GM19455 (cell line): ENCODE measurements at regions not wholly inside any gene's neighbourhood (a gene's known extent, or its start where the extent isn't known, plus 50 kb on each side); places are given as distances from the start of the nearest gene placed in this dataset.

Experiments
- ATAC-seq: cut with Tn5 transposase; IDR thresholded peaks from one replicate; pipeline ENCODE4 v1.9.1; 2021; ENCODE audit not compliant: unreplicated experiment

- no peak for ATAC-seq
Observed at GRCh38 chr10:78857193-78857592, 211.6 kb upstream of the ZMIZ1 start.

DNA sequence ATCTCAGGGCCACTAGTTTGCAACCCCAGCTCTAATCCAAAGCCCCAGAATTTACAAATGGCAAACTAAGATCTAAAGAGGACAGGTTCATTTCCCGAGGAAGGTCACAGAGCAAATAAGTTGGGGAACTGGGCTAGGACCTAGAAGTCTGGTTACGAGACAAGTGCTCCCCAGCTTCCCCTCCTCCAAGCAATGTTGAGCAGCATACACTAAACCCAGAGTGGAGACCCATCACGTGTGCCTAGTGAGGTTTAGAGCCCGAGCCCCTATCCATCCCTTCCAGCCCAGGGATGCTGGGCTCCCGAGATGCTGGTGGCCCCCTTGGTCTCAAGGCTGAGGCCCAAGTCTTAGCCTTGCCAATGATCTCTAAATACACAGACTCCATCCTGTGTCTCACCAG, 209.5 kb upstream of the ZMIZ1 start:
- ATAC-seq, result no peak

DNA sequence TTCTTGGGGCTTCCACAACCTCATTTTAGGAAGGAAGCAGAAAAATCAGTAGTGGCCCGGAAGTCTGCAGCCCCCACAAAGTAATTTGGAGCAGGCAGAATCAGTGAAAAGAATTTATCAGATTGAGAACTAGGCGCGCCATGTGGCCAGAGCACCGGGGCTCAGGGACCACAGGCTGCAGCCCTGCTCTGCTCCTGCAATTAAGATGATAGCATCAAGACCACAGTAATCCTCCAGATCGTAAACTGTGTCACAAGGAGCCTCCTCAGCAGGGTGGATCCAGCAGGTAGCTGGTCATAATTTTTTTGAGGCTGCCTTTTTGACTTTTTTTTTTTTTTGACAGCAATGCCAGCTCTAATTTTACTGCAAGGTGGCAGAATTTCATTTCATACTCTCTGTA, 209.0 kb upstream of the ZMIZ1 start:
- no peak for ATAC-seq

DNA sequence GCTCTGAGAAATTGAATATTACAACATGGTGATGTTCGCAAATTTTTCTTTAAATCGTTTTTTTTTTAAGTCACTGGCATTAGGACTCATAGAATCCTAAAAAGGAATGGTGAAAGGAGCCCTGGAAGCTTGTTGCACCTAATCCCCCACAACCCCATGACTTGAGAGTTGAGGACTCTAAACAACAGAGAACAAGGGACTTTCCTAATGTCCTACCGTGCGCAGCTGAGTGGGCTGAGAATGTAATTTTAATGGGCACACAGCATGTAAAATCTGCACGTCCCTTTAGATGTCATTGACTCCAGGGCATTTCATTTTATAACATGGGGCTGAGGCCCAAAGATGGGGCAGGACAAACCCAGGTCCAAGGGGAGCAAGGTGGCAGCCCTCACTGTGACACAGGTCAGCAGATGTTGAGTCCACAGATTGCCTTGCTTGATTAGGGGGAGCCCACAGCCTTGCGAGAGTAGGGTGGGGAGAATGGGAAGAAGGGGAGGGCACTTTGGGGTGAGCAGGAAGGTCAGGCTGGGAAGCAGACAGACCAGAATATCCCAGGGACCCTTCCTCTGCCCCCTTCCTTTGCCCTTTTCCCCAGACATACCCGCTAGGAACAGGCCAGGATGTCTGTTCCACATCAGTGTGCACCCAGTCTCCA, 208.4 kb upstream of the ZMIZ1 start:
- ATAC-seq, result no peak

DNA sequence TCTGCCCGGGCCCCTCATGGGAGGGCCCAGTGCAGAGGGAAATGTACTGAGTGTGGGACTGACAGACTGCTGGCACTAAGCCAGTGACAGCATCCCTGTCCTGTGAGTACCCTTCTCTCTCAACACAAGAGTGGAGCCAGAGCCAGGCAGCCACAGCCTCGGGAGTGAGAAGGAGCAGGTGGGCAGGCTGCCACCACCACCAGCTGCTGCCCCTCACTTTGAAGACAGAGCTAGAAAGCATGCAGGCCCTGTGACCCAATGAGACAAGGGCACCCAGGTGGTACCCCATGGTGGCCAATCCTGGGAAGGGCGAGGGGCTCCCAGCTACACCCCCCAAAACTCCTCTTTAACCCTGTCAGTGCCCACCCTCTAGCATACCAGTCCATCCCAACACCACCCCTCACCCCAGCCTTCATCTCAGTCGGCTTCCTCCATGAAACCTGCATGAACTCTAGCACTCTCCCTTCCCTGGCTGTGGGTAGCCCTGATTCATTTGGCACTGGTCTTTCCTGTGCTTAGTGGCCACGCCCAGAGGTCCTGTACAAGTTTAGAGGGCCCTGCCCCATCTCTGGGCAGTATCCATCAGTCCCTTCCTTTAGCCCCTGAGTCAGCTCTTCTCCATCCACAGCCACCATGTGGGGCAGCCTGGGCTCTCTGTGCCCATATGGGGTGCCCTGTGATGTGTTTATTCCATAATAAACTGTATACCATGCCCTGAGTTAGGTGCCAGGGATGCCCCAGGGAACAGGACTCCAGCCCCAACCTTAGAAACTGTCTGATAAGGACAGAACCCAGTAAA, 207.0 kb upstream of the ZMIZ1 start:
- ATAC-seq, result no peak

GRCh38 chr10:78862328-78862640, 206.5 kb upstream of the ZMIZ1 start:
- ATAC-seq, result no peak

DNA sequence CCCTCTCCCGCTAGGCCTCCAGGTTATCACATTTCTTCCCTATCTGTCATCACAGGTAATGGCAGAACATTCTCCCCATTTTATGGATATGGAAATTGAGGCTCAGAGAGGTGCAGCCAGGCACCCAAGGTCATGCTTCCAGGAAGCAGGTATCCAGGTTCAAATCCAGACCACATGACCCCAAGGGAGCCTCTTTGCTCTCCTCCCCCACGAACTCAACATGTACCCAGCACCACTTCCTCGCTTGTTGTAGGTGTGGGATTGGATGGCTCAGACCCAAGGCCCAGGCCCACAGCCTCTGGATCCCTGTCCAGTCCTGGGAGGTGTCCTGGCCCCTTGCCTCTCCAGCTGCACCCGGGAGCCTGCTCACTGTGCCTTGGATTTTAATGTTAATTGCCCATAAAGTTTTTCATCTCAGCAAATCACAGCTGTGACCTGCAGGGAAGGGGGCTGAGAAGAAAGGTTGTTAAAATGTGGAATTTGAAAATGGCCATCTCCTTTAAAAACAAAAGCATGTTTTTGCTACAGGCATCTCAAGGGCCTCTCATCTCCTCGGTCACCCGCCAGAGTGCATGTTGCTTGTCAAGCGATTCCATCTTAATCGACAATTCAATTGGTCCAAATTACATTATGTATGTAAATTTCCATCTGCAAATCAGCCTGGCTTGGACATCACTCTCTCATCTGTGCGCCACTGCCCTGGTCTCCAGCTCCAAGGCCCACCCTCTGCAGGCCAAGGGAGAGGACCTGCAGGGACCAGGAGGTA, 205.4 kb upstream of the ZMIZ1 start:
- no peak for ATAC-seq

DNA sequence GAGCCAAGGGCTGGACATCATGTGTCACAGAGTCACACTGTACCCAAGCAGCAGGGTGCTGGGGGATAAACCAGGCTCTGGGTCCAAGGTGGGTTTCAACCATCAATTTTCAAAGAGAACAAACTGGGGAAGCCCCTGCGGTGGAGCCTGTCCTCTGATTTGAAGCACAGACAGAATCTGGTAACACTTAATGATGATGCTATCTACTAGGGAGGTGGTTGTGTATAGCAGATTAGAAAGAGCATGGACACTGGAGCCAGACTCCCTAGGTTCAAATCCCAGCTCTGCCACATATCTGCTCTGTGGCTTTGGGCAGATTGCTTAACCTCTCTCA, 204.9 kb upstream of the ZMIZ1 start:
- ATAC-seq, result no peak

- no peak for ATAC-seq
Observed at GRCh38 chr10:78864761-78865537, 203.8 kb upstream of the ZMIZ1 start.

GRCh38 chr10:78865538-78865875, 203.3 kb upstream of the ZMIZ1 start:
- no peak for ATAC-seq

DNA sequence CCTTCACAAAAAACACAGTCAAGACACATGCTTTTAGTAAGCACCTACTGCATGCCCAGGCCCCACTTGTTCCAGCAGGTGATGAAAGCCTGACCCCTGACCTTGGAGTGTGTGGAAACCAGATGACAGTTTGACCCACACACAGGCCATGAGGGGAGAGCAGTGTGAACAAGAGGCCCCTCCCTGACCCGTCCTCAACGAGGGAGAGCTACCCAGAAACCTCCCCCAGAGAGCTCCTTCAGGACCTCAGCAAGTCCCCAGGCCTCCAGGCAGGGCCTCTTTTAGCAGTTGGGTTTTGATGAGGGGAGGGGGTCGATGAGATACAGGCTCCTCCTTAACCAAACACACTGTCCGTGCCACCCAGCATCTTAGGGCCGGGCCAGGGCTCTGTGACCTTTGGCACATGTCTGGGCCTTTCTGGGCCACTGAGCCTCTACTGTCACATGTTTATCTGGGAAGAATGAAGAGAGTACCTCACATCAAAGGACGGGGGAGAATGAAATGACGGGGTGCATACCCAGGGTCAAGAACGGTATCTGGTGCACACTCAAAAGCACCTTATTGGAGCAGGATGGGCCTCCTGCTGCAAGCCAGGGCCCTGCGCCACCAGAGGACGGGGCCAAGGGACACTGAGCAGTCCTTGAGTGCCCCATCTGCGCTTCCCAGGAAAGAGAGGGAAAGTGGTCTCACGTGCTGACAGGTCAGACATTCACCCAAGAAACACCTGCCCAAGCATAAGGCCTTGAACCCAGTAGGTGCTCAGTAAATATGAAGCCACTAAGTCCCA, 202.6 kb upstream of the ZMIZ1 start:
- ATAC-seq, result no peak

DNA sequence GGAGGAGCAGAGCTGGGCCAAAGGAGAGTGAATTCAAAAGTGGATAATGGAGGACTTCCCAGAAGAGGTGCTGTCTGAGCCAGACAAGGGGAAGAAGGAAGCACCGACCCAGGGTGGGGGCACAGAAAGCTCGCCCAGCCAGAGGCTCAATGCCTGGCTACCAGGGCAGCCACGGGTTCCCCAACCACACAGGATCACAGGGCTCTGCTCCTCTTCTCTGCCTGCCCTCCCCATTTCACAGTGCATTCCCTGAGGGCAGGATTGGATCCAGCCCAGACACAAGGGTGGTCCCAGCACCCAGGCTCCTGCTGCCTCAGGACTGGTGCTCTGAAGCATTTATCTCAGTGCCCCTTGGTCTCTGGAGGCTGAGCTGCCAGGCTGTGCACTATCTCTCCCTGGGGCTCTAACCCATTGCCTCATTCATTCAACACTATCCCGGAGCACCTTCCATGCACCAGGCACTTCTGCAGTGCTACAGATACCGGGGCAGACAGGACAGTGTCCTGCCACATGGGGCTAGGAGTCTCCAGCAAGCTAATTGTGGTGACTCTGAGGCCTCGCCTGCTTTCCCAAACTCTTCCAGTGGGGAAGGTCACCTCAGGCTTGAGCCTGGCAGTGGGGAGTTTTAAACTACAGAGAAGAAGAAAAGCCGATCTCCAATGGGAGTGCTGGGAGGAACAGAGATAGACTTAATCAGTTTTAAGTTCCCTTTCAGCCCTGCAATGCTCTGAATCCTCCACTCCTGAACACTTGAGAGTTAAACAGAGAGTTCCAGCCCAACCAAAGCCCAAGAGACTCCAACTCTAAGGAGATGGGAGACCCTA, 201.8 kb upstream of the ZMIZ1 start:
- ATAC-seq, result no peak

GRCh38 chr10:78867555-78867939, 201.2 kb upstream of the ZMIZ1 start:
- ATAC-seq, result no peak

DNA sequence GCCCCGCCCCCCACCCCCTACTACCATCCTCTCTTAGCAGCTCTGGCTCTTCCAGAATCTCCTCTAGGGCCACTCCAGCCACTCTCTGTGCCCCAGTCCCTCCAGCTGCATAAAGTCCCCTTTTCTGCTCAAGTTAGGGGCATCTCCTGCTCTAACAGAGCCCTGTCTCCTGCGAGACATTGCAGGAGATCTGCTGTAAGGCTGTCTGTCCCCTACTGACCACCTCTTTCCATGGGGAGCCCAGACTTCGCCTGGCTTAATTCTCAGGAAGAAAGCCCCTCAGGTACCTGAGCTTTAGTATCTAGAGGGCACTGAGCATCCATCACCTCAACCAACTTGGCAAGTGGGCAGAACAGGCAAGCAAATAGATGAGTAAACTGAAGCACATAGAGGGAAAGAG, 200.7 kb upstream of the ZMIZ1 start:
- no peak for ATAC-seq

DNA sequence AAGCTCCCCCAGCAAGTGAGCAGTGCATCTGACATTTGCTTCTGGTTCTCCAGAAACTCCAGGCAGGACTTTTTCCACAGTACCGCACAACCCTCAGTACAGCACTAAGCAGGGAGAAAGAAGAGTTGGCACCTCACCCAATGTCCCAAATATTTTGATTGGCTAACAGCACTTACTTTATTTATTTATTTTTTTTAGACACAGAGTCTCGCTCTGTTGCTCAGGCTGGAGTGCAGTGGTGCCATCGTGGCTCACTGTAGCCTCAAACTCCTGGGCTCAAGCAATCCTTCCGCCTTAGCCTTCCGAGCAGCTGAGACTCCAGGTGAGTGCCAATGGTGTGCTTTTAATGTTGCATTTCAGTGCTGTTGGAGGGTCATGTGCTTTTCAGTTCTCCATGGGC, 200.3 kb upstream of the ZMIZ1 start:
- ATAC-seq, result no peak

GRCh38 chr10:78868861-78869260, 199.9 kb upstream of the ZMIZ1 start:
- ATAC-seq, result no peak

DNA sequence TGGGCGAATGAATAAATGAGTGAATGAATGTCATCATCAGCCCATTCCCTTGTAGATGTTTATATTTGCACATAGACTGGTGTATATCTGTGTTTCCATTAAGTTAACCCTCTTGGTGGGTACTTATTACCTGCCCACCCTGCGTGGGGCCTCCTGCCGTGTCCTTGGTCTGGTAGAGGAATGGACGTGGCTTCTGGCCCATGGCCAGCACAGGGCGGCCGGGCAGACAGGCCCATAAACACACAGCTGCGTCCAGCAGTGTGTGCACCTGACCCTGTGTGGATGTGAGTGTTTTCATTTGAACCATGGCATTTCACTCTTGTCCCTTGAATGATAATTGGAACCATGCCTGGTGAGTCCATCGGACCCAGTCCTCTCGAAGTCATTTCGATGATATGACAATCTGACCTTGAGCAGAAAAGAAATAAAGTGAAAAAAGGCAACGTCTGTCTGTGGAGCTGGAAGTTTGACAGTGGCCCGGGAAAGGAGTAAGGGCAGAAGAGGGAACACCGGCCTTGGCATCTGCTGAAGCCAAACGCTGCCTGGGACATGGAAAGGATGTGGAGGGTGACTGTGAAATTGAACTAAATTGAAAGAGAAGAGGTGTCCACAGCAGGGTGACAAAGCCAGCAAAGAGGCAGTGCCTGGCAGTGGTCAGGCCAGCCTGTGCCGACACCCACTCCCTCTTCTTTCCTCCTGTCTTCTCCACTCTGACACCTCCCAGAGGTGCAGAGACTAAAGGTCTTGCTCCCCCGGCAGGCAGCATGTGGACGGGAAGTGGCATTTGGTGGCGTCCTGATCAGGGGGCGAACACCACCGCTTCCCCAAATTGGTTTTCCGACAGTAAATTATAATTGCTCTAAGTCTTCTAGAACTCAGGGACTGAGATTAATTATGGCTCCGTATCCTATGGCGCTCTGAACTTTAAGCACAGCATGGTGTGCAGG, 199.0 kb upstream of the ZMIZ1 start:
- ATAC-seq, result no peak

DNA sequence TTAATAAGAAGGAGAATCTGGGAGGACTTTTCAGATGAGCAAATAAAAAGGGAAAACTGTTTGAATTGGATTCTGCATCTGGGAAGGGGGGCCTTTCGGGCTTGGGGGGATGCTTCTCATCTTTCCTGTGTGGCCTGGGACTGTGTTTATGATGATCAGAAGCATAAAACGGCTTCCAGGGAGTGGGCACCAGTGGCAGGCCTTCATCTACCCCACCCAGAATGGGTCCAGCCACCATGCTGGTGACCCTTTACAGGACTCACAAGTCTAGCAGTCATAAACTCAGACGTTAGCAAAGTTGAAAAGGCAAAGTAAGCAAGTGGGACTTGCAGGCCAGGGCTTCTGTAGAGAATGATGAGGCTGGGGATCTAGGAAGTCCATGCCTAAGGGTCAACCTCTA, 198.3 kb upstream of the ZMIZ1 start:
- no peak for ATAC-seq

DNA sequence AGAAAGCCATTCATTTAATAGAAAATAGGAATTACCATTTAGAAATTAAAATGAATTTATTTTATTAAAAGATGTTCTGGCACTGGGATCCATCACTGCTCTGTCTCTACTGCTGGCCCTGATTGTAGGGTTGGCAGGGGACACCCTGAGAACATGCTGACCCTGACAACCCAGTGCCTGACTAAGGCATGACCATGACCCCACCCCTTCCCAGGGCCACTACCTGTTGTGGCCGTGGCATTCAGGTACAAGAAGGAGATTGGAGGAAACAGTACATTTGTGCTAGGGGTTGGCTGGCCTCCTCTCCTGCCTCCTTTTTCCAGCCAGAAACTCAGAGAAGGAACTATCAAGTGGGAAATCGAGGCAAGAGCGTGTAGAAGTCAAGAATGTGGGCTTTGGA, 197.0 kb upstream of the ZMIZ1 start:
- ATAC-seq, result no peak
